DOHH2 (cell line): ENCODE measurements at regions not wholly inside any gene's neighbourhood (a gene's known extent, or its start where the extent isn't known, plus 50 kb on each side); places are given as distances from the start of the nearest gene placed in this dataset.

Source experiments
- CTCF ChIP-seq: fragments of 200-600 bp; sonication (generic); IDR thresholded peaks from one replicate; pipeline ENCODE4 v1.5.1; 2014; ENCODE audit warnings: antibody characterized with exemption, mild to moderate bottlenecking, low read depth, low read length; ENCODE audit not compliant: poor library complexity, severe bottlenecking
- EZH2phosphoT487 ChIP-seq: fragments of 200-600 bp; sonication (generic); IDR thresholded peaks from 2 replicates; pipeline ENCODE4 v1.6.1; 2017; ENCODE audit warnings: borderline replicate concordance, mild to moderate bottlenecking, antibody characterized with exemption, low read length, moderate library complexity, mixed read lengths

GRCh38 chr15:81523867-81524266 lies 149.9 kb upstream of the TMC3 start:
- no peak for TF ChIP-seq CTCF
- no peak for TF ChIP-seq EZH2phosphoT487
